CD14-positive monocyte (primary cell): ENCODE measurements at regions not wholly inside any gene's neighbourhood (a gene's known extent, or its start where the extent isn't known, plus 50 kb on each side); places are given as distances from the start of the nearest gene placed in this dataset.

Experiments used
- DNase-seq, 3 donors: peaks; one replicate each; pipeline ENCODE4 v3.0.0-alpha.2; 2011 to 2022
- H2AFZ ChIP-seq: 2 replicates; pipeline ENCODE4 v1.6.0; 2012; ENCODE audit warnings: mild to moderate bottlenecking, low read depth, low read length, inconsistent platforms; ENCODE audit not compliant: insufficient read depth, poor library complexity, severe bottlenecking
- H3K27ac ChIP-seq, 2 donors: 1 replicate in 1 of 2; 2 replicates in 1 of 2; pipeline ENCODE4 v1.5.1; 2012 to 2013; ENCODE audit warnings: low read length in 2 of 2, control low read depth in 1 of 2, inconsistent platforms in 1 of 2, low read depth in 1 of 2, mild to moderate bottlenecking in 1 of 2
- H3K27me3 ChIP-seq, 2 donors: one replicate each; pipeline versions ENCODE4 v1.6.0 to v1.6.1; 2011 to 2013; ENCODE audit warnings: low read length in 2 of 2; ENCODE audit not compliant: control insufficient read depth in 2 of 2, insufficient read depth in 2 of 2
- H3K36me3 ChIP-seq, 2 donors: replicated peaks in 1 of 2; 1 replicate in 1 of 2; 2 replicates in 1 of 2; pipeline versions ENCODE4 v1.5.1 to v1.6.1; 2012 to 2013; ENCODE audit warnings: low read length in 2 of 2, control low read depth in 1 of 2, inconsistent platforms in 1 of 2, mild to moderate bottlenecking in 1 of 2; ENCODE audit not compliant: insufficient read depth in 2 of 2, control insufficient read depth in 1 of 2
- H3K4me1 ChIP-seq, 2 donors: 1 replicate in 1 of 2; 2 replicates in 1 of 2; pipeline versions ENCODE4 v1.5.1 to v1.6.1; 2012 to 2013; ENCODE audit warnings: low read length in 2 of 2, control low read depth in 1 of 2, inconsistent platforms in 1 of 2, mild to moderate bottlenecking in 1 of 2, moderate library complexity in 1 of 2; ENCODE audit not compliant: insufficient read depth in 2 of 2, control insufficient read depth in 1 of 2
- H3K4me2 ChIP-seq: replicated peaks from 2 replicates; pipeline ENCODE3; 2012; ENCODE audit warnings: low read length, moderate library complexity, mild to moderate bottlenecking; ENCODE audit not compliant: poor library complexity, severe bottlenecking; ENCODE audit errors: extremely low read depth
- H3K4me3 ChIP-seq, 3 experiments: fragments of 200-600 bp in 1 of 3; sonication (generic) in 1 of 3; replicated peaks in 1 of 3; 1 replicate in 2 of 3; 2 replicates in 1 of 3; pipeline ENCODE4 v1.5.1; 2011 to 2013; ENCODE audit warnings: low read length in 3 of 3, mild to moderate bottlenecking in 3 of 3, control low read depth in 2 of 3, low read depth in 2 of 3, inconsistent platforms in 1 of 3, moderate library complexity in 1 of 3
- H3K79me2 ChIP-seq: 2 replicates; pipeline ENCODE4 v1.6.0; 2012; ENCODE audit warnings: mild to moderate bottlenecking, control low read depth, inconsistent platforms, low read length, moderate library complexity; ENCODE audit not compliant: insufficient read depth
- H3K9ac ChIP-seq: 2 replicates; pipeline ENCODE4 v1.6.0; 2017; ENCODE audit warnings: low read length, mild to moderate bottlenecking; ENCODE audit not compliant: insufficient read depth, poor library complexity, severe bottlenecking
- H3K9me3 ChIP-seq, 2 donors: replicated peaks in 1 of 2; 1 replicate in 1 of 2; 2 replicates in 1 of 2; pipeline versions ENCODE4 v1.5.1 to v1.6.1; 2012 to 2013; ENCODE audit warnings: low read length in 2 of 2, control low read depth in 1 of 2; ENCODE audit not compliant: control insufficient read depth in 1 of 2, insufficient read depth in 1 of 2
- H4K20me1 ChIP-seq: 2 replicates; pipeline ENCODE4 v1.6.0; 2012; ENCODE audit warnings: mild to moderate bottlenecking, low read length, control low read depth, moderate library complexity; ENCODE audit not compliant: insufficient read depth
- H3K27ac Mint-ChIP-seq, 7 donors: one replicate each; pipeline ENCODE4 v1.8.0; 2020; ENCODE audit warnings: mild to moderate bottlenecking in 7 of 7, mixed read lengths in 7 of 7, moderate library complexity in 6 of 7, inconsistent platforms in 2 of 7
- H3K27me3 Mint-ChIP-seq, 3 donors: one replicate each; pipeline ENCODE4 v1.8.0; 2021 to 2022; ENCODE audit warnings: low read depth in 3 of 3, mild to moderate bottlenecking in 3 of 3, mixed read lengths in 3 of 3, moderate library complexity in 3 of 3, inconsistent platforms in 1 of 3
- H3K36me3 Mint-ChIP-seq, 2 donors: one replicate each; pipeline ENCODE4 v1.8.0; 2020; ENCODE audit warnings: mixed read lengths in 2 of 2, inconsistent platforms in 1 of 2, mild to moderate bottlenecking in 1 of 2
- H3K4me1 Mint-ChIP-seq: one replicate; pipeline ENCODE4 v1.8.0; 2020; ENCODE audit warnings: mild to moderate bottlenecking, mixed read lengths
- H3K4me3 Mint-ChIP-seq, 2 donors: one replicate each; pipeline ENCODE4 v1.8.0; 2020; ENCODE audit warnings: mild to moderate bottlenecking in 2 of 2, mixed read lengths in 2 of 2, moderate library complexity in 1 of 2
- H3K9me3 Mint-ChIP-seq, 7 donors: one replicate each; pipeline ENCODE4 v1.8.0; 2020 to 2022; ENCODE audit warnings: mixed read lengths in 7 of 7, mild to moderate bottlenecking in 6 of 7, moderate library complexity in 6 of 7, inconsistent platforms in 2 of 7
- WGBS: methylation state at CpG from one replicate; pipeline ENCODE4 v1.1.5; 2013; ENCODE audit warnings: missing lambda C conversion rate; ENCODE audit not compliant: insufficient coverage; 5-methylcytosine and 5-hydroxymethylcytosine counted together
- intact Hi-C, 2 donors: fragments of 100-400 bp; cut with micrococcal nuclease; formaldehyde crosslinking; loops; one replicate each; pipeline versions ENCODE4 v1.15.0 to v1.15.1; 2023
- TF ChIP-seq, protein P1 (sequence below): fragments of 200-600 bp; IDR thresholded peaks from one replicate; pipeline ENCODE4 v1.8.0; 2022; ENCODE audit warnings: antibody characterized with exemption, mild to moderate bottlenecking

DNA sequence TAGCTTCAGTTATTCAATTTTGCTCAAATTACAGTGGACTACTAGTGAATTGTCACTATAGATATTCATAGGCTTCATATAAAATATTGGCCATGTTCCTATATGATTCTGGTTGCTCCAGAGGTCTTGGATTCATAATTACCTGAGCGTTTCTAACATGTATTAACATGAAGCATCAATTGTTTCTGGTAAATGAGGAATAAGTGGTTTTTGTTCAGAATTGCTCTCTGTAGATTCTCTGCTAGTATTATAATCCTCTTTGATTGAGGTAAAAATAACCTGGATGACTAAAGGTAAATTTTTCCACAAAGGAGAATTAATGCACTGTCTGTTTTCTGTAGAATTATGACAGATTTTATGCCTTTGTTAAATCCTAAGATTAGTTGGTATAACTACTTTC, 258.1 kb upstream of the CNTN6 start:
- Histone ChIP-seq H3K79me2 (no peaks in the 10 kb centered on the region), H3K4me2 (no peak overlapping the region), H3K27ac (no peak overlapping the region), H3K27me3 (no peaks in the 10 kb centered on the region), H2AFZ (no peak overlapping the region), H3K36me3 (no peaks in the 10 kb centered on the region), H3K4me1 (no peaks in the 10 kb centered on the region), H4K20me1 (no peaks in the 10 kb centered on the region), H3K9me3 (peaks cover 8 to 10% of the 10 kb centered on the region in 2 donors), H3K9ac (no peak overlapping the region), H3K4me3 (no peak overlapping the region)
- TF ChIP-seq, protein P1, sequence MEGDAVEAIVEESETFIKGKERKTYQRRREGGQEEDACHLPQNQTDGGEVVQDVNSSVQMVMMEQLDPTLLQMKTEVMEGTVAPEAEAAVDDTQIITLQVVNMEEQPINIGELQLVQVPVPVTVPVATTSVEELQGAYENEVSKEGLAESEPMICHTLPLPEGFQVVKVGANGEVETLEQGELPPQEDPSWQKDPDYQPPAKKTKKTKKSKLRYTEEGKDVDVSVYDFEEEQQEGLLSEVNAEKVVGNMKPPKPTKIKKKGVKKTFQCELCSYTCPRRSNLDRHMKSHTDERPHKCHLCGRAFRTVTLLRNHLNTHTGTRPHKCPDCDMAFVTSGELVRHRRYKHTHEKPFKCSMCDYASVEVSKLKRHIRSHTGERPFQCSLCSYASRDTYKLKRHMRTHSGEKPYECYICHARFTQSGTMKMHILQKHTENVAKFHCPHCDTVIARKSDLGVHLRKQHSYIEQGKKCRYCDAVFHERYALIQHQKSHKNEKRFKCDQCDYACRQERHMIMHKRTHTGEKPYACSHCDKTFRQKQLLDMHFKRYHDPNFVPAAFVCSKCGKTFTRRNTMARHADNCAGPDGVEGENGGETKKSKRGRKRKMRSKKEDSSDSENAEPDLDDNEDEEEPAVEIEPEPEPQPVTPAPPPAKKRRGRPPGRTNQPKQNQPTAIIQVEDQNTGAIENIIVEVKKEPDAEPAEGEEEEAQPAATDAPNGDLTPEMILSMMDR = no peak
- H3K9me3 Mint-ChIP-seq = peaks cover 0 to 12% (median 4%) of the 10 kb centered on the region in 7 donors
- WGBS = no CpG with 5 or more reads among the region's 1 CpG
- intact Hi-C loops = no loop called here
- H3K4me3 Mint-ChIP-seq = no peak overlapping the region
- no peaks in the 10 kb centered on the region for H3K27me3 Mint-ChIP-seq
- no peaks in the 10 kb centered on the region for H3K36me3 Mint-ChIP-seq
- DNase-seq = no peak
- H3K27ac Mint-ChIP-seq = no peak overlapping the region
- no peaks in the 10 kb centered on the region for H3K4me1 Mint-ChIP-seq

DNA sequence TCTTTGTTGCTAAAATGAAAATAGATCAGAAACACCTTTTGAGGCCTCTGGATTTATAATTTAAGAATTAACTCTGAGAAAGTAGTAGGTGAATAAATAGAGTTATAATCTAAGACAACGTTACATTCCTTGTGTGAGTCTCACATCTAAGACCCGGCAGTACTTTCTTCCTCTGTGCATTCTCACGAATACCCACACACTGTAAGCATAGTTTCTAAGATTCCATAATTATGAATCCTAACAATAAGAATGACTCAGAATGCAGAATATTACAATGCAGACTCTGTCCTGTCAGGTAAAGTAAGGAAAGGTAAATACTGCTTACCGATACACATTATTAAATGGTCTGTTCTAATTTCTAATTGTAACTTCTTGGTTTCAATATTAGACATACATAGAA, 257.7 kb upstream of the CNTN6 start:
- Histone ChIP-seq H3K9me3 (peaks cover 4 to 7% of the 10 kb centered on the region in 2 donors), H3K9ac (no peak overlapping the region), H3K27me3 (no peaks in the 10 kb centered on the region), H3K4me1 (no peaks in the 10 kb centered on the region), H3K27ac (no peak overlapping the region), H2AFZ (no peak overlapping the region), H3K36me3 (no peaks in the 10 kb centered on the region), H3K4me3 (no peak overlapping the region), H4K20me1 (no peaks in the 10 kb centered on the region), H3K4me2 (no peak overlapping the region), H3K79me2 (no peaks in the 10 kb centered on the region)
- no CpG with 5 or more reads among the region's 4 CpGs for WGBS
- no peaks in the 10 kb centered on the region for H3K36me3 Mint-ChIP-seq
- no peaks in the 10 kb centered on the region for H3K27me3 Mint-ChIP-seq
- DNase-seq = no peak
- H3K4me1 Mint-ChIP-seq = no peaks in the 10 kb centered on the region
- intact Hi-C loops = no loop called here
- no peak overlapping the region for H3K4me3 Mint-ChIP-seq
- peaks cover 0 to 11% (median 3%) of the 10 kb centered on the region in 7 donors for H3K9me3 Mint-ChIP-seq
- TF ChIP-seq, protein P1 = no peak
- H3K27ac Mint-ChIP-seq = no peak overlapping the region
